Parathyroid adenoma (tissue), 2 donors: ENCODE measurements at regions not wholly inside any gene's neighbourhood (a gene's known extent, or its start where the extent isn't known, plus 50 kb on each side); places are given as distances from the start of the nearest gene placed in this dataset.

ENCODE experiments used
- H2AFZ ChIP-seq: fragments of 300-600 bp; sonication (generic); one replicate; pipeline ENCODE4 v1.7.0; 2017; ENCODE audit warnings: antibody characterized with exemption, mild to moderate bottlenecking
- H3K27ac ChIP-seq: fragments of 300-600 bp; sonication (generic); one replicate; pipeline ENCODE4 v1.7.0; 2017
- H3K27me3 ChIP-seq: fragments of 300-600 bp; sonication (generic); one replicate; pipeline ENCODE4 v1.7.0; 2017; ENCODE audit warnings: low read length; ENCODE audit not compliant: control insufficient read depth, insufficient read depth
- H3K36me3 ChIP-seq: fragments of 300-600 bp; sonication (generic); one replicate; pipeline ENCODE4 v1.7.0; 2017; ENCODE audit warnings: low read length; ENCODE audit not compliant: control insufficient read depth, insufficient read depth
- H3K4me1 ChIP-seq: fragments of 300-600 bp; sonication (generic); one replicate; pipeline ENCODE4 v1.7.0; 2017; ENCODE audit warnings: control low read depth
- H3K4me2 ChIP-seq: fragments of 300-600 bp; sonication (generic); one replicate; pipeline ENCODE4 v1.7.0; 2017; ENCODE audit warnings: low read length
- H3K4me3 ChIP-seq: fragments of 300-600 bp; sonication (generic); one replicate; pipeline ENCODE4 v1.7.0; 2017; ENCODE audit warnings: low read depth, low read length
- H3K79me2 ChIP-seq: fragments of 300-600 bp; sonication (generic); one replicate; pipeline ENCODE4 v1.7.0; 2017; ENCODE audit warnings: control low read depth
- H3K9ac ChIP-seq: fragments of 300-600 bp; sonication (generic); one replicate; pipeline ENCODE4 v1.7.0; 2017; ENCODE audit warnings: mild to moderate bottlenecking
- H3K9me3 ChIP-seq: fragments of 300-600 bp; sonication (generic); one replicate; pipeline ENCODE4 v1.7.0; 2017; ENCODE audit warnings: low read length; ENCODE audit not compliant: control insufficient read depth
- TF ChIP-seq, protein P1 (sequence below): fragments of 300-600 bp; sonication (generic); IDR thresholded peaks from one replicate; pipeline ENCODE4 v1.7.0; 2017; ENCODE audit warnings: antibody characterized with exemption, mild to moderate bottlenecking
- donor health status: primary hyperparathyroidism.

DNA sequence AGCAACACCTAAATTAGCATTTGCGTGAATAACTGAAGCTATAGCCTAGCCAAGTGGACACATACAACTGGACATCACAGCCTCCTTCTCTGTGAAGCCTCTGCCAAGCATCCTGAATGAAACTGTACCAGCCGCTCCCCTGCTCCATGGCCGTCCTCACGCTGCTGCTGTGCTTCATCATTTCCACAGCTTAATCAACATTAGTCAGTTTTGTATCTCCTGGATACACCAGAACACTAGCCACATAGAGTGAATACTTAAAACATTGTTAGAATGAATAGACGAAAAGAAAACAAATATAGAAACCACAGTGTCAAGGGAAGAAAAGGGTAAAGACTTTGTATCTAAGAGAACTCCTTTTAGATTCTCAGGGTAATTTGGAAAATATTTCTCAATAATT lies 1526.9 kb downstream of the EFNB2 start:
- no peak overlapping the region for H3K4me2 ChIP-seq
- no peaks in the 10 kb centered on the region for H3K79me2 ChIP-seq
- no peaks in the 10 kb centered on the region for H3K27me3 ChIP-seq
- no peak overlapping the region for H3K4me3 ChIP-seq
- H3K4me1 ChIP-seq: no peaks in the 10 kb centered on the region
- H3K9me3 ChIP-seq: no peaks in the 10 kb centered on the region
- H2AFZ ChIP-seq: no peak overlapping the region
- no peaks in the 10 kb centered on the region for H3K36me3 ChIP-seq
- H3K9ac ChIP-seq: no peak overlapping the region
- H3K27ac ChIP-seq: no peak overlapping the region
- TF ChIP-seq, protein P1, sequence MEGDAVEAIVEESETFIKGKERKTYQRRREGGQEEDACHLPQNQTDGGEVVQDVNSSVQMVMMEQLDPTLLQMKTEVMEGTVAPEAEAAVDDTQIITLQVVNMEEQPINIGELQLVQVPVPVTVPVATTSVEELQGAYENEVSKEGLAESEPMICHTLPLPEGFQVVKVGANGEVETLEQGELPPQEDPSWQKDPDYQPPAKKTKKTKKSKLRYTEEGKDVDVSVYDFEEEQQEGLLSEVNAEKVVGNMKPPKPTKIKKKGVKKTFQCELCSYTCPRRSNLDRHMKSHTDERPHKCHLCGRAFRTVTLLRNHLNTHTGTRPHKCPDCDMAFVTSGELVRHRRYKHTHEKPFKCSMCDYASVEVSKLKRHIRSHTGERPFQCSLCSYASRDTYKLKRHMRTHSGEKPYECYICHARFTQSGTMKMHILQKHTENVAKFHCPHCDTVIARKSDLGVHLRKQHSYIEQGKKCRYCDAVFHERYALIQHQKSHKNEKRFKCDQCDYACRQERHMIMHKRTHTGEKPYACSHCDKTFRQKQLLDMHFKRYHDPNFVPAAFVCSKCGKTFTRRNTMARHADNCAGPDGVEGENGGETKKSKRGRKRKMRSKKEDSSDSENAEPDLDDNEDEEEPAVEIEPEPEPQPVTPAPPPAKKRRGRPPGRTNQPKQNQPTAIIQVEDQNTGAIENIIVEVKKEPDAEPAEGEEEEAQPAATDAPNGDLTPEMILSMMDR: no peak

GRCh38 chr13:105007166-105007808 lies 1528.2 kb downstream of the EFNB2 start:
- no peaks in the 10 kb centered on the region for H3K36me3 ChIP-seq
- no peak overlapping the region for H3K4me3 ChIP-seq
- H3K27ac ChIP-seq: no peak overlapping the region
- no peak overlapping the region for H3K9ac ChIP-seq
- H2AFZ ChIP-seq: no peak overlapping the region
- no peaks in the 10 kb centered on the region for H3K27me3 ChIP-seq
- TF ChIP-seq, protein P1: no peak
- H3K9me3 ChIP-seq: no peaks in the 10 kb centered on the region
- no peaks in the 10 kb centered on the region for H3K4me1 ChIP-seq
- H3K79me2 ChIP-seq: no peaks in the 10 kb centered on the region
- H3K4me2 ChIP-seq: no peak overlapping the region

GRCh38 chr13:104996022-104996421 lies 1539.4 kb downstream of the EFNB2 start:
- H3K4me2 ChIP-seq: no peak overlapping the region
- no peaks in the 10 kb centered on the region for H3K4me1 ChIP-seq
- H3K27ac ChIP-seq: no peak overlapping the region
- H3K9ac ChIP-seq: no peak overlapping the region
- no peak overlapping the region for H3K4me3 ChIP-seq
- TF ChIP-seq, protein P1: no peak
- no peaks in the 10 kb centered on the region for H3K27me3 ChIP-seq
- no peaks in the 10 kb centered on the region for H3K79me2 ChIP-seq
- no peaks in the 10 kb centered on the region for H3K36me3 ChIP-seq
- H3K9me3 ChIP-seq: no peaks in the 10 kb centered on the region
- H2AFZ ChIP-seq: no peak overlapping the region

DNA sequence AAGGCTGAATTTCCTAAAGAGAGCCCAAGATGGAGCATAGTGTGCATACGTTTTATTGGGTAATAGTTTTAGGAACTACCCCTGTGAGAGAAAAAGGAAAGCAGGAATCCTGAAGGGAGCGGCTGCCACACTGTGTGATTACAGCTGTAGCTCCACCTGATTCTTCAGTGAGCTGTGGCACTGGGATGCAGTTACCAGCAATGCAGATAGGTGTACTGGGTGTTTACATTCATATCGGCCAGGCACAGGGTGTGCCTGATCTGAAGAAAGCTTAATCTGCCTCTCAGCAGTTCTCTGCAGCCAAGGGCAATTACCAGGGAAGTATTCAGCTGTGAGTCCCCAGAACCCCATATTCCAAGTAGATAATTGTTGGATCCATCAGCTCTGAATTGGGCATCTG lies 1541.8 kb downstream of the EFNB2 start:
- Histone ChIP-seq H3K4me2 (no peak overlapping the region), H2AFZ (no peak overlapping the region), H3K9me3 (no peaks in the 10 kb centered on the region), H3K4me1 (no peaks in the 10 kb centered on the region), H3K27me3 (no peaks in the 10 kb centered on the region), H3K27ac (no peak overlapping the region), H3K4me3 (no peak overlapping the region), H3K9ac (no peak overlapping the region), H3K79me2 (no peaks in the 10 kb centered on the region), H3K36me3 (no peaks in the 10 kb centered on the region)
- TF ChIP-seq, protein P1: no peak

DNA sequence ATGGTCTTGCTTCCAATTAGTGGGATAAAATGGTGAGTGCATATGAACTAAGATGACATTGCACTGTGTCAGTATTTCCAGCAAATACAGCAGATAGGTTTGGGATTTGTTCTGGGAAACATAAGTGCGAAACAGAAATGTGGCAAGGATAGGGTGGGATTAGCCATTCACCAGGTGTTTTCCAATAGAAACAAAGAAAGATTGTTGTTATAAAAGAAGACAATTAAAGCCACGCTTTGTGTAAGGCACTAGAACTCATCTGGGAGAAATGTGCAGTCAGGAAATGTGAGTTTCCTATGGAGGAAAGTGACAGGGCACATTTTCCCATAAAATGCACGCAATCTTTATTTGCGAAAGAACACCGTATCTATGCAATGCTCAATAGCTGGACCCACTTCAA lies 1547.8 kb downstream of the EFNB2 start:
- H3K4me1 ChIP-seq: no peaks in the 10 kb centered on the region
- H3K4me2 ChIP-seq: no peak overlapping the region
- no peak overlapping the region for H3K9ac ChIP-seq
- TF ChIP-seq, protein P1: no peak
- H3K27me3 ChIP-seq: no peaks in the 10 kb centered on the region
- no peak overlapping the region for H3K4me3 ChIP-seq
- no peaks in the 10 kb centered on the region for H3K9me3 ChIP-seq
- no peak overlapping the region for H2AFZ ChIP-seq
- no peaks in the 10 kb centered on the region for H3K79me2 ChIP-seq
- no peaks in the 10 kb centered on the region for H3K36me3 ChIP-seq
- H3K27ac ChIP-seq: no peak overlapping the region
